SHP77 (cell line): ENCODE measurements at regions not wholly inside any gene's neighbourhood (a gene's known extent, or its start where the extent isn't known, plus 50 kb on each side); places are given as distances from the start of the nearest gene placed in this dataset.
"Not testable (repeated sequence)": the region's sequence is repeated elsewhere in the genome, so short reads cannot be mapped to it uniquely, and the experiment has no call there.

ENCODE experiments used
- DNase-seq, 2 experiments: peaks; one replicate each; lab custom pipeline; 2025; lab: John Stamatoyannopoulos, UW

GRCh38 chr12:78519422-78519821 lies 345.2 kb upstream of the SYT1 start:
- no peak for DNase-seq

DNA sequence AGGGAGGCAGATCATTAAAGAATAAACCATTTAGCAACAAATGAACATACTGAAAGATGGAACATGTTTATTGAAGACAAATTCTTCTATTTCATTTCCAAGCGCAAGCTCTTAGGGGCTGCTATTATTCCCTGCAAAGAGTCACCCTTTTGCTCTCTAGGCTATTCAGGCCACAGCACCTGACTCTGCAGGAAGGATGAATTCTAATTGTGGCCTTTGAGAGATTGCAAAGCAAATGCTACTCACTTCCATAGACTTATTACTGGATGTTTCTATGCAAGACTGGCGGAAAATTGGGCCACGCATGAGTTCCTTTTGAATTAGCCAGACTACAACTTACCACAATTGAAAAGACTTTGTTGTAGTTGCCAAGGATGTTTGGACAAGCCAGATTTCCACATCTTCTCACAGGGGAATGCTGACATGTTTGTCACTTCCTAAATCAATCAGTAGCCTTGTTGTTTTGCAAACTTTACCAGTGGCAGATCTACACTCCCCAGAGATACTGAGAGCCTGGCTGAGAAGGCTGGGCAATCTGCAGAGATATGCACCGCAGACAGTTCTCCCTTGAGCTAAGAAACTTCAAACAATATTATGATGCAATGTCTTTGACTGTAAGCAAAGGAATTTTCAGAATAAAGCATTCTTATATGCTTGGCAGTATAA lies 334.3 kb upstream of the SYT1 start:
- no peak for DNase-seq

DNA sequence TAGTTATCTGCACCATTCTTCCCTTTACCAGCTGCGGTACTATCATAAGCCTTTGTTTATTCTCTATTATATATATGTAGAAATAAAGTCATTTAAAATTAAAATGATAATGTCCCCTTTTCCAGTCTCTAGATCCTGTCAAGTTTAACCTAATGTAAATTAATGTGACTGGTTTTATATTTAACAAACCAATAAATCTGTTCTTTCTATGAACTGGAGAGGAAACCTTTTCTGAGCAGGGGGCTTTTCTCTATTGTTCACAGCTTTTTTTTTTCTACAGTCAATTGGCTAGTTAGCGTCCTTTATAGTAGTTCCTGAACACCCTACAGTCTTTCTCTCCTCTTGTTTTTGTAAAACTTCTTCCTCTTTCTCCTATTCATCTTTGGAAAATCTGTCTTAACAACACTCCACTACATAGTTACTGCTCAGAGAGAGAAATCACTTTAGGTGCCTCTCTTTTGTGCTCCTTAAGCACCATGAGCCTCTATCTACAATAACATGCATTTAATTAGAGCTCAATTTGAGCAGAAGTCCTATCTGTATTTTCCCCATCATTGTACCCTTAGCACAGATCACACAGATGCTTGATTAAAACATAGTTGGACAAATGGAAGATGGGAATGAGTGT lies 332.6 kb upstream of the SYT1 start:
- DNase-seq = no peak

- no peak for DNase-seq
Observed at GRCh38 chr12:78534311-78534710, 330.3 kb upstream of the SYT1 start.

DNA sequence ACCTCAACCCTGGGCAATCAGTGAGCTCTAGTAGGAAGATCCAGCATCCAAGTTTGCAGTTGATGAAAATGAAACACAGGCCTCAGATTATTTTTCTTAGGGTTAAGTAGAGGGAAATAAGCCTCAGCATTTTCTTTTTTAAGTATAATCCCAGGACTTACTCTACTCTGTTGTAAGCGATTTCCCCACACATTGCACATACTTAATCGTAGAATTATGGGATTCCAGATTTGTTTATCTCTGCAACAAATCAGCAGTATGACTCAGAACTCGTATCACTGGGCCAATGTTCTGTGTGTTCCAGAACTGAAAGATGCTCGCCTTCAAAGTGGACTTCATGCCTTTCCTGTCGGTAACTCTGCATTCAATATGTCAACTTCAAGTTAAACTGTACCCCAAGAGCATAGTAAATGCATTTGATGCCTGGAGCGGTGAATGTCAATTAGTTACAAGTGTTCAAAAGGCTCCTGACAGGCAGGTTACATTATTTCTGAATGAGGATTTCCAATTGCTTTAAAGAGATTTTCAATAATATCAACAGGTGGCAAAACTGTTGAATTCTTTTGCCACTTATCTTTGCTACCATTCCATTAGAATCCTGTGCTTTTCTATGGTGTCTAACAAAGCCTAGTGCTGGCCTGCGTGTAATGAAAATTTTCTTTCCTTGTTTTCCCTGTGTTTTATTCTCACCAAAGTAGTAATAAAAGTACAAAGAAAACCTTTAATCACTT lies 323.8 kb upstream of the SYT1 start:
- no peak for DNase-seq

GRCh38 chr12:78550831-78551230 lies 313.7 kb upstream of the SYT1 start:
- no peak for DNase-seq

DNA sequence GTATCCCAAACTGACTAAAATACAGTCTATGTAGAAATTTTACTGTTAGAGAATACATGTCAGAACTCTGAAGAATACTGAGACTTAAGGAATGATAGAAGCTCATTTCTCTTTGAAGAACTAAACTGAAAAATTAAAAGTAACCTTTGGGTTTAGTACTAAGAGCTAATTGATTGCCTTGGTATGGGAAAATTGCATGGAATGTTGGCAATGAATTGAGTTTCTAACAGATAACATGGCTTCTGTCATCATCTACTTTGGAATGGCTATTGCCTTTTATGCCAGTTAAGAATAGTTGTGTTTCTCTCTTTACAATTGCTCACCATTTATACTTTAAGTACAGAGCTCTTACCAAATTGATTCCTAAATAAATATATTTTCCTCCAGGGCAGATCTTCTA lies 308.8 kb upstream of the SYT1 start:
- DNase-seq = no peak

GRCh38 chr12:78556651-78557050 lies 307.9 kb upstream of the SYT1 start:
- no peak for DNase-seq

GRCh38 chr12:78559416-78559815 lies 305.2 kb upstream of the SYT1 start:
- DNase-seq = no peak

DNA sequence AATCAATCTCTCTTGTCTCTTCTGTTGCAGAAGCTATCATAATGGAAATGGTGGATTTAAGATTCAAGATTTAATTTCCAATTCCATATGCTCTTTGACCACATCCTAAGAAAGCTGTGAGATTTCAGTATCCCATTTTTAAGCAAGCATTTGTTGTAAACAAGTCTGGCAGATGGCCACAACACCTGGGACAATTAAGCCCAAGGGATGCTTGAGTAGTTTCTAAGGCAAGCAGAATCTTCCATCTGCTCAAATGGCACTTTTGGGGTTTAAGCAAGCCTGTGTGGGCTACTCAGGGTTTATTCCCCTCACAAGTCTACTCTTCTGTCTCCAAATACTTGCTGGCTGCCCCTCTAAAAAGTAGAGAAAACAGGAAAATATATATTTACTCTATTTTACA lies 304.7 kb upstream of the SYT1 start:
- no peak for DNase-seq

DNA sequence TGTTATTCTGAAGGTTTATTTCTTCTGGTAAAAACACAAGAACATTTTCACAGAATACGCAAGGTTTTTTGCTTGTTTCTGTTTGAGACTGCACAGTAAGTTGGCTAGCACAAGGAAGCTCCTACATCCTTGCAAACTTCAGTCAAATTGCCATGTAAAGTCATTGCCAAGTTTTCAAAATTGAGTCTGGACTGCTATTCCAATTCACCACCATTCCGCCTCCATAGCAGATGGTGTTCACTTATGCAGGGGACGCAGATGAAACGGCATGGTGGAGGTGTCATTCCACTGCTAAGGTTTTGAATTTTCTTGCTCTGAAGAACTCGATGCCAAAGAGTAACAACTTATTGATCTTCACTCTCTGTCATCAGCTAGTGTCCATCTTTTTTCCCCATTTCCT lies 303.9 kb upstream of the SYT1 start:
- DNase-seq = no peak

DNA sequence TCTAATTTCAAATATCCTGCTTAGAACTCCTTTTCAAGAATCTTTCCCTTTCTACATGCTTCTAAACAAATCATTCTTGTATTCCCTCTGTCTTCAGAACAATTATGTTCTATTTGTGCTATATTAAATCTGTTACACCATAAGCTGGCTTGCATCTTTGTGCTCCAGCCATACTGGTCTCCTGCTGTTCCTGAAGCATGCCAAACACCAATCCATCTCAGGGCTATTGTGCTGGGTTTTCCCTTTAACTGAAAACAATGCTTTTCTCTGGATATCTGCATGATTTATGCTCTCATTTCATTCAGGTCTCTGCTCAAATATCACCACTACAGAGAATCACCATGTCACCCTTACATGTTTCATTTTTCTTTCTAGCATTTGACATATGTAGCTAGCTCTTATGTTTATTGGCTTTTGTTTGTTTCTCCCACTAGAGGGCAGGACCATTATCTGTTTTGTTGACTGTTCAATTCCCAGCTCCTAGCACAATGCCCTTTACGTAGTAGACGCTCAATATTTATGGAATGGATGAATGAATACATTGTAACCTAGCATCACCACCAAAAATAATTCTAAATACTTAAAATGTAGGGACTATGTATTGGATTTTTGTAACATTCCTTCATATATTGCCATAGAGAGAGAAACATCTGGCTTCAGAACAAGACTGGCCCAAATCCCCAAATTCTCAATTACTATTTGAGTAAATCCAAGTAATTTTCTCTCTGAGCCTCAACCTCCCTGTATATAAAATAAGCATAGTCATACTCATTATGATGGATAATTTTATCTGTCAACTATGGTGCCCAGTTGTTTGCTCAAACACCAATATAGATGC lies 302.0 kb upstream of the SYT1 start:
- peak; percentile 11 to 19 for DNase-seq

GRCh38 chr12:78563826-78564225 lies 300.7 kb upstream of the SYT1 start:
- DNase-seq = no peak

DNA sequence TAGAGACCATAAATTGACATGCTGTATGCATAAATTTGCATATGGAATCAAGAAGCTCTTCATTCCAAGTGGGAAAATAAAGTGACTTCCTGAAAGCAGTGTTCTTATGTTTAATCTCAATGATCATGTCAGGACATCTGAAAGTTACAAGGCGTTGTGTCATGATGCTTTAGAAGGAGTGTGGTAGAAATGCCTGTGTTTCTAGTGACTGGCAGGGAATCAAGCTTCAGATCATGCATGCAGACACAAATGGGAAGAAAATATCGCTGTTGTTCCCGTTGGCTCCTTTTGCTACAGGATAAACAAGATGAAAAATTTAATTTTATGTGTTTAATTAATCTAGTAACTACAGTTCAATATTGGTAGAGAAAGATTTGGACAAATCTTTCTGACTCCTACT lies 298.1 kb upstream of the SYT1 start:
- no peak for DNase-seq

DNA sequence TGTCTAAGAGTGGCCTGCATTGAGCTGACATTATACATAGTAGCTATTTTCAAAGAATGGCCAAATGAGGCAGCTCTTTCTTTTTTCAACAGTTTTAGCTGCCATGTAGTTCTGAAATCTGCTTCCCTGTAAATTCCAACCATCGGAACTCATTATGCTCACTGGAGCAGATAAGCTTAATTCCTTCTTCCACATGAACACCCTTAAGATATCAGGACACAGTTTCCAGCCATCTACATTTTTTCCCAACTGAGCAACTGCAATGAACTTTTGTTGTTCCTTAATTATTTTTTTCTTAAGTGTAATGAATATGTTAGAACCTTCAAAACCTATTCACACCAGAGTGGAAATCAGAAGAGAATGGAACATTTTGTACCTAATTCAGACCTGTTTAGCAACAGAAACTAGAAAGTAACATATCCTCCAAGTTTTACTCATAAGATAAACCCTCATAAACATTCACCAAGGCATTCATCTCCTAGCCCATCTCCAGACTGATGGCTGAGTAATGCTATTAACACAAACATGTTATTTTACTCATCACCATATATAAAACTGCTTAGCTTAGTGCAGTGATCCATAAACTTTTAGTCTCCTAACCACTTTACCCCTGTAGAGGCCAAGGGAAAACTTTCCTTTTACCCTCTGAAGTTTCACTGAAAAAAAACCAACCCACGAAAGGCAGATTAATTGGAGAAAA lies 296.1 kb upstream of the SYT1 start:
- DNase-seq = no peak

DNA sequence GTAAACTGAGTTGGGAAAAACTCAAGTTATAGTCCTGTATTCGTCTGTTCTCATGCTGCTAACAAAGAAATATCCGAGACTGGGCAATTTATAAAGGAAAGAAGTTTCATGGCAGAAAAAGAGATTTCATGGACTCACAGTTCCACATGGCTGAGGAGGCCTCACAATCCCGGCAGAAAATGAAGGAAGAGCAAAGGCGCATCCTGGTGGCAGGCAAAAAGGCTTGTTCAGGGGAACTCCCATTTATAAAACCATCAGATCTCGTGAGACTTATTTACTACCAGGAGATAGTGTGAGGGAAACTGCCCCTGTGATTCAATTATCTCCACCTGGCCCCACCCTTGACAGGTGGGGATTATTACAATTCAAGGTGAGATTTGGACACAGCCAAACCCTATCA lies 292.6 kb upstream of the SYT1 start:
- DNase-seq = no peak

DNA sequence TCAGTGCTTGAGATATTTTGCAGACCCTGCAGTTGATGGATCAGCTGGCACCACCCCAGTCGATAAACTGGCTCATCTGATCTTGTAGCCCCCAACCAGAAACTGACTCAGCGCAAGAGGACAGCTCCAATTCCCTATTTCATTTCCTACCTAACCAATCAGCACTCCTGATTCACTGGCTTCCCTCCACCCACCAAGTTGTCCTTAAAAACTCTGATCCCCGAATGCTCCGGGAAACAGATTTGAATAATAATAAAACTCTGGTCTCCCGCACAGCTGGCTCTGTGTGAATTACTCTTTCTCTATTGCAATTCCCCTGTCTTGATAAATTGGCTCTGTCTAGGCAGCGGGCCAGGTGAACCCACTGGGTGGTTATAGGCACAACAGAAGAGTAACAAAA lies 289.4 kb upstream of the SYT1 start:
- not testable (repeated sequence) for DNase-seq

DNA sequence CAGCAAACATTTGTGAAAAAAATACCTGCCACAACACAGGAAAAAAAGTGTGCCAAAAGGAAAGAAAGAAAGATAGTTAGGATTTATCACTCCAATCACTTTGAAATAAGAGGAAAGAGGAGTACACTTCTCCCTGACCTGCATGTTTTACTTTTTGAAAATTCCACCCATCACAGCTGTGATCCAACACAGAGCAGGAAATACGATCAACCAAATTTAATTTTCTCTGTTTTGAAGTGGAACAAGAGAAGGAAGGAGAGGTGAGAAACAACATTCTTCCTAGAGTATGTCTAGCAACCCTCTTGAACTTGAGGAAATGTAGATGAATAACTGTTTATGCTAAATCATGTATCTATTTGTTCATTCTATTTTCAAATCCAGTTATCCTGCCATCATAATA lies 284.7 kb upstream of the SYT1 start:
- no peak for DNase-seq

GRCh38 chr12:78580296-78580695 lies 284.3 kb upstream of the SYT1 start:
- DNase-seq = no peak

DNA sequence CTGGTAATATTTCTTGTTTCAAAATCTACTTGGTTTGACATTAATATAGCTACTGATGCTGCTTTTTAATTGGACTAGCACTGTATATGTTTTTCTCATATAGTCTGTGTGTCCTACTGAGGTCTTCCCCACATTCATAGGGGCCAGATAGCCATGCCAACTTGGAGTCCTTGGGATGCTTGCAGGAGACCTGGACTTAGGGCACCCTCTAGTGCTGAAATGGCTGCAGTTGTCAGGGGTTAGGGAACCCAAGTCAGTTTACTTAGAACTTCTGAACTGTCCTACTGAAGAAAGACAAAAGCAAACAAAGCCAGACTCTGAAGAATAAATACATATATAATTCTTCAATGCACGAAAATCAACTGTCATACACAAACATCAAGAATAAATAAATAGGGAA lies 279.9 kb upstream of the SYT1 start:
- peak; percentile 10 to 16 for DNase-seq

GRCh38 chr12:78585132-78585531 lies 279.4 kb upstream of the SYT1 start:
- DNase-seq = no peak

DNA sequence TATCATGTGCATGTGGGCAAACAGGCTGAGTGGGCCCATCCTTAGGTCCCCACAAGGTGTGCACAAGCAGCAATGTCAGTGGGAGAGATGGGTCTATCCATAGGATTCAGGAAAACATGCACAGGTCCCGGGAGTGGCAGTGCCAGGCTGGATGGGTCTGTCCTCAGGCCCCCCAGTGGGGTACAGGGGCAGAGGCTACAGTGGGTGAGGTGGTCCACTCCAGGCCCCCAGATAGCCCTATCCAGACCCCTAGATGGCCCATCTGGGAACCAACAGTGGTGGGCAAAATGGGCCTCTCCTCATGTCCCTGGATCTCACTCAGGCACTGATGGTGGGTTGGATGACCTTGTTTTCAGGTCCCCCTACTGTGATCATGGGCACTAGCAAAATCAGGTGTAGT lies 277.8 kb upstream of the SYT1 start:
- DNase-seq = no peak
